NCI-H1436 treated with DMSO at 0.1 percent for 48 hours (cell line): ENCODE measurements at regions not wholly inside any gene's neighbourhood (a gene's known extent, or its start where the extent isn't known, plus 50 kb on each side); places are given as distances from the start of the nearest gene placed in this dataset.

Source experiments
- DNase-seq: peaks from one replicate; lab custom pipeline; 2025; lab: John Stamatoyannopoulos, UW

DNA sequence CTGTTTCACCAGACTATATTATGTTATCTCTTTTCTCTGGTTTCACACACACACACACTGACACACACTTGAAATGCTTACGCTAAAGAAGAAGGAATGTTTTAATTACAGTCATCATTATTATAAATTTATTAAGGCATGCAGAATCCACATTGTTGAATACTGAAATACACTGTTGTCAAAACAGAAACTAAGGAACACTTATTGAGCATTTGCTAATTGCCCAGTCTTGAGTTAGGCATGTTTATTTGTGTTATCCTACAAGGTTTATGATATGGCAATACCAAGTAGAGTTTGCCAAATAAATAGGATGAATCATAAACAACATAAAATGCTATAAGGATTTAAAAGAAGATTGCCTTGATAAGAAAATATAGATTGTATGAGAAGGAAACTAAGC, 917.0 kb upstream of the PIK3C3 start:
- DNase-seq: no peak

DNA sequence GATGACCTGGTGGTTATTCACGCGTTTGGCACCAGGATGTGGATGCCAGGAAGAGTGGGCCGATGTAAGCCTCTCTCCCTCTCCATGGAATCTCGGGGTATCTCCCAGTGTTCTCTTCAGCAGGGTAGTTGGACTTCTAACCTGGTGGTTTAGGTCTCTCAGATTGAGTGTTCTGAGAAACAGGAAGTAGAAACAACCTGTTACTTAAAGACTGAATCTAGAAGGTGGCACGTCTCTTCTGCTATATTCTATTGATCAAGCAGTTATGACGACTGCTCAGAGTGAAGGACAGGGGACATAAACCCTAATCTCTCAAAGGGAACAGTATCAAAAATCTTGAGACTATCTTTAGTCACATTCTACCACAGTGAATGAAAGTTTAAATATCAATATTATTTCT, 918.7 kb upstream of the PIK3C3 start:
- no peak for DNase-seq

DNA sequence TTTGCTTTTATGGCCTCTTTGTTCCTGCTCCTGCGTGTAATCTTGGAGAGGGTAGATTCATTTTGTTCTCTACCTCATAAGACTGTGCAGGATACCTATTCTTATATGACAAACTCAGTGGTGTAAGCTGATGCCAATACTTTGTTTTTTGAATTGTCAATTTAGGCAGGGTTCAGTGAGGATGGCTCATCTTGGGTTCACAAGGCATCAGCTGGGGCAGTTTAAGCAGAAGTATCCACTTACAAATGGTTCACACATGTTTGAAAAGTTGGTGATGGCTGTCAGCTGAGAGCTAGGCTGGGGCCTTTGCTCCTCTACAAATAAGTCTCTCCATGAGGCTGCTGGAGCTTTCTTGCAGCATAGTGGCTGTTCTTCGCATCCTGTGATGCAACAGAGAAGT, 920.6 kb upstream of the PIK3C3 start:
- DNase-seq: no peak

DNA sequence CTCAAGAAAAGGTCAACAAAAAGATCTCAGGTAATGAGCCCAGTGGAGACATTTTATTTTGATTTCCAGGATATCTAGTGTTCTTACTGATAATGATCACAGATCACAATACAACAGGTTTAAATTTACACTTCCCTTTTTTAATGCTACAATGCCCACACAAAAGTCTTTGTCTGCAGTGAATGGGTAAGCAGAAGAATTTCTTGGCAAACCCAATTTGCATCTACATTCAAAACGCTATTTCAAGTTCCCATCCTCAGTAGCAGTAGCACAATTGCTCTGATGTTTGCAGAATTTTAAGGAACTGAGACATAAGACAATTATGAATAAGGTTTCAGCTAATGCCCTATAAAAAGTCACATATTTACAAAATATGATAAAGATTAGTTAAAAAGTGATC, 929.4 kb upstream of the PIK3C3 start:
- no peak for DNase-seq

DNA sequence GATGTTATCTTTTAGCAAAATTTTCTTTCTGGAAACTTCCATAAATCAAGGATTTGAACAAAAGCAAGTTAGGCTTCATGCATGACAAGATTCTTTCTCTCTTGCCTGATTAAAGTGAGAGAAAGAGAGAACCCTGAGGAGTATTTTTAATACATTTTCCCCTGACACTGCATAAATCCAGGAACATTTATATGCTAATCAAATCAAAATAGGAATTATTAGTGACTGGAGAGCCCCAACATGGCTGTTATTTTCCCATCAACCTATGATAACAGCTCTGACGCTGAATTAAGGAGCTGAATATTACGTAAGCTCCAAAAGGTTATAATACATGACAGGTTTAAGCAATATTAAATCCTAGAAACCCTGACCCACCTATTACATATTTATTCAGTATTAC, 930.2 kb upstream of the PIK3C3 start:
- DNase-seq: no peak

DNA sequence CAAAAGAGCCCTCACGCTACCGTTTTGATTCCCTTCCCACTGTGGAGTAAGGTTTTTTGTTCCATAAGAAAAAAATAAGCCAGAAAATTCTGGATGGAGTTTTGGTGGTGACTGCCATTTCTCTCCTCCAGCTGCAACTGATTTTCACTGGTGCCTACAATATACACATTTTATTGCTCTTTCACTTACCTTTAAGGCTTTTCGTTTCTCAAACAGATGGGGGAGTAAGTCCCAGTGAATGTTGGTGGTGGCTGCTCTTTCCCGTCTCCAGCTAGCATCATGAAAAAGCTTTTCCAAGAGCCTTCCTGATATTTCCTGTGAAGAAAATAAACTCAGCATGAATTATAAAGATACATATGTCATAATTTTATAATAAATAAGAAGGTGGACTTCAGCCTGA, 932.5 kb upstream of the PIK3C3 start:
- DNase-seq: no peak

DNA sequence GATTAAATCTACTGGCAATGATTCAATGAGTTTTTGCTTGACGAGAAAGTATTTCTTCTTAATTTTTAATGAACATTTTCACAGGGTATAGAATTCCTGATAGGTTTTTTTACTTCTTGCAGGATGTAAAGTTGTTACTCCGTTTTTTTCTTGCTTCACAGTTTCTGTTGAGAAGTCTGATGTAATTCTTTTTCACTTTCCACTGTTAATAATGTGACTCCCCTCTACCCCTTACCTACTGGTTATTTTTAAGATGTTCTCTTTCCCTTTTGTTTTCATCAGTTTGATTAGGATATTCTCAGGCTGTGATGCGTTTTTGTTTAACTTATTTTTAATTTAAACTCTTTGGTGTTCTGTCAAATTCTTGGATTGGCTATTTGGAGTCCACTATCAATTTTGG, 933.9 kb upstream of the PIK3C3 start:
- no peak for DNase-seq

DNA sequence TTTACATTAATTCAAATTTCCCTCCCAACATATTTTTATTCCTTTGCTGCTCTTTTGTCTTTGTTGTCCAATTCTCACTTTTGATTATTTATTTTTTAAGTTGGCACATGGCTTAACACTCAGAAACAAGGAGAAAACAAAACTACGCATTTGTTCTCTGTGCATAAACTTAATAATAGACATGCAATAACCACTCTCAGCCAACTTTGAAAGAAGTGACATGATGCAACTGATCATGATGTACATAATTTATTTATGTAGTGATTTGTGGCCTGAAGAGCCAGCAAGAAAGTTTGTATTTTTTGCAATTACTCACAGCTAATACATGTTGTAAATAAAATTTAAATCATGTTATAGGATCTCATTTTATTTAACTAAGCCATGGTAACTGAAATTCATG, 942.8 kb upstream of the PIK3C3 start:
- DNase-seq: no peak

DNA sequence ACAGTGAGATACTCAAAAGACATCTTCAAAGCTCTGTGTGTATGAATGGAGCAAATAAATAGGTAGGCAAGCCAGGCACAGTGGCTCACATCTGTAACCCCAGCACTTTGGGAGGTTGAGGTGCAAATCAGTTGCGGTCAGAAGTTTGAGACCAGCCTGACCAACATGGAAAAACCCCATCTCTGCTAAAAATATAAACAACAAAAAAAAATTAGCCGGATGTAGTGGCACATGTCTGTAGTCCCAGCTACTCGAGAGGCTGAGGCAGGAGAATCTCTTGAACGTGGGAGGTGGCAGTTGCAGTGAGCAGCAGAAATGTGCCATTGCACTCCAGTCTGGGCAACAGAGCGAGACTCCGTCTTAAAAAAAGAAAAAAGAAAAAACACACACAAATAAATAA, 945.1 kb upstream of the PIK3C3 start:
- no peak for DNase-seq

DNA sequence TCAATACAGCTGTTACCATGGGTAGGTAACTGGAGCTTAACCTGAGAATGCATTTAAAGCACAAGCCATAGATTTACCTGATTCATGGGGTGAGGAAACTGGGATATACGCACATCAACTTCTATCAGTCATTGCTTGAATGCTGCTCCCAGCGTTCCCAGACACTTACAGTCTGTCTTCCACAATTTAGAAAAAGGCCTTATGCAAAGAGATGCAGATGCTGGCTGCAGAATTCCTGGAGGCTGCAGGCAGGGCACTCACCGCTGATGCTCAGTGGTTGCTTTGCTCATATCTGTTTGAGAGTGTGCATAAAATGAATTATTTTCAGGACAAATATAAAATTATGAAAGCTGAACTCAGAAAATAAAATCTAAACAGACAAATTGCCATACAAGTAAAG, 950.7 kb upstream of the PIK3C3 start:
- no peak for DNase-seq

DNA sequence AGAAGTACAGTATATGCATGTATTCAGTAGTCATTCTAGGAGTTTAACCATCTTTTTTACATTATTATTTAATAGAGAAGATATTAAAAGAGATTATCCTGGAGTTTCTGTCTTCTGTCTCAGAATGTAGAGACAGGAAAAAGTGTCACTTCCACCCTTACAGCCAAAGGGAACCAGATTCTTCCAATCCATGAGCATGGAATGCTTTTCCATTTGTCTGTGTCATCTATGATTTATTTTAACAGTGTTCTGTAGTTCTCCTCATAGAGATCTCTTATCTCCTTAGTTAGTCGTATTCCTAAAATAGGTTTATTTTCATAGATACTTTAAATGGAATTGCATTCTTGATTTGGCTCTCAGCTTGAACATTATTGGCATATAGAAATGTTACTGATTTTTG, 959.5 kb upstream of the PIK3C3 start:
- DNase-seq: no peak

DNA sequence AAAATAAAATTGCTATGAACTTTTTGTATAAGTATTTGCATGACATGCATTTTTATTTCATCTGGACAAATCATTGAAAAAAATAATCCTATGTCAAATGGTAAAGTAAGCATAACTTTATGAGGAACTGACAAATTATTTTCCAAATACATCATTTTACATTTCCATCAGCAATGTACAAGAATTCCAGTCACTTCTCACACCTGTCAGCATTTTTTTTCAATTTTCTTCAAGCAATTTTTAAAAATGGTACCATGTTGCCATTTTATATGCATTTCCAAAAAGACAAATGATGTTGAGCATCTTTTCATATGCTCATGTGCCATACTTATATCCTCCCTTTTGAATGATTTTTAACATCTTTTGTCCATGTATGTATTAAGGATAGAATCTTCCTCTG, 961.7 kb upstream of the PIK3C3 start:
- no peak for DNase-seq

DNA sequence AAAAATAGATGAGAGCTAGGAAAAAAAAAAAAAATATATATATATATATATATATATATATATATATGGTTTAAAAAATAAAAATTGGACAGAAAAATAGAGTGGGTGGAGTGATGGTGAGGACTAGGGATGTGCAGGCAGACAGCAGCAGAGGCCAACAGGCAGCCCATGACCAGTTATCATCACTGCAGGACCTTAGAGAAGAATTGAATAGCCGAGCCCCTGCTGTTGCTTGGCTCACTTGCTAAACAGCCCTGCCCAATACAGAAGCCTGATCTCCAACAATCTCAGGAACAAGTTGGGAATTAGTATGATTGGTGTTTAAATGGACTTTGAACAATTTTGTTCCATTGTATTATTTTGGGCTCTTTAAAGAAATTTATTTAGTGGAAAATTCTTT, 967.5 kb upstream of the PIK3C3 start:
- no peak for DNase-seq

DNA sequence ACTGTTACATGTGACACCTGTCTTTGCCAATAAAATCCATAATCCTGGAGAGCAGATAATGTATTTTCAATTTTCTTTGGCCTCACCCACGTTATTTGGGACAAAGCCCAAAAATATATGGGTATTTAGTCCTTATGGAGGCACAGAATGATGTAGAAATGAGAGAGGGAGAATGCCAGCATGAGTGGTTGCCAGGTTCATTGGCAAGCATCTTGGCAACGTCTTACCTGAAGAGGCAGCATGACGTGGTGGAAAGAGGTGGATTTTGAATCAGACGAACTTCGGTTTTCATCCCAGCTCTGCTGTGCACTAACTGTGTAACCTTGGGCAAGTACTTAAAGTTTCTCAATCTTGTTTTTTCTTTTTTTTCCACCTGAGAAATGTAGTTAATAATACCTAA, 969.6 kb upstream of the PIK3C3 start:
- DNase-seq: no peak

DNA sequence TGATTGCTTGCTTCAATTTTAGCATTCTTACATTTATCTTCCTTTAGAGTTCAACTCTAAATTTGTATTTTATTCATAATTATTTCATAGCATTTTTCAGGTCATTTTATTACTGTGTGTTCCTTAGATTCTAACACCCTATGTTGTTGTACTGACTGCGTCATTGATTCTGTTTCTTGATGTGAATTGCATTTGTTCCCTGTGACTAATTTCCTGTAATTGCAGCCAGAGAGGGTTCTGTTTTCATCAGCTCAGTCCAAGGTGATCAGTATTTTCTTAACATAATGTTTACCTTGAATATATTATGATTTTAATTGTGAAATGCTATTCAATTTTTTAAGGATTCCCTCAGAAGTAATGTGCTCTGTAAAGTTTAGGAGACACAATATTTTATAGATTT, 970.2 kb upstream of the PIK3C3 start:
- no peak for DNase-seq

DNA sequence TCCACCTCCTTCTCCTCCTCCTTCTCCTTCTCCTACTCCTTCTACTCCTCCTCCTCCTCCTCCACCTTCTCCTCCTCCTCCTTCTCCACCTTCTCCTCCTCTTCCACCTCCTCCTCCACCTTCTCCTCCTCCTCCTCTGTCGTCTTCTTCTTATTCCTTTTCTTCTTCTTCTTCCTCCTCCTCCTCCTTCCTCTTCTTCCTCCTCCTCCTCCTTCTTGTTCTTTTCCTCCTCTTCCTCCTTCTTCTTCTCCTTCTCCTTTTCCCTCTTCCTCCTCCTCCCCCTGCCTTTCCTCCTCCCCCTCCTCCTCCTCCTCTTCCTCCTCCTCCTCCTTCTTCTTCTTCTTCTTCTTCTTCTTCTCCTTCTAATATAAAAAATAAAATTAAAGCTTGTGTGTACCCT, 971.2 kb upstream of the PIK3C3 start:
- no peak for DNase-seq

DNA sequence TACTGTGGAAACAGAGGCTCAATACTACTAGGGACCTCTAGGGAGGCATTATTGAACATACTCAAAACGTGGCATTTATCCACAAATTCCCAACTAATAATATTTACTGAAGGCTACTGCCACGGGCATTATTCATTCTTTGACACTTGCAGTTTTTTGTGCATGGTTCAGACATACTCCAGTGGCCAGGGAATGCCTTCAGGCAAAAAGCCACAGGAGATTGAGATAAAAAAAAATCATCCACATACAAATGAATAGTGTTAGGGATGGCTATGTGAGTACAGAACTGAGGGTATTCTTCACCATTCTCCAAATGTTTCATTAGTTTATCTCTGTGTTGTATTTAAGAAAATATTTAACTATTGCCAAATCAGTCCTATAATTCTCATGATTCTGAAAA, 974.9 kb upstream of the PIK3C3 start:
- no peak for DNase-seq

DNA sequence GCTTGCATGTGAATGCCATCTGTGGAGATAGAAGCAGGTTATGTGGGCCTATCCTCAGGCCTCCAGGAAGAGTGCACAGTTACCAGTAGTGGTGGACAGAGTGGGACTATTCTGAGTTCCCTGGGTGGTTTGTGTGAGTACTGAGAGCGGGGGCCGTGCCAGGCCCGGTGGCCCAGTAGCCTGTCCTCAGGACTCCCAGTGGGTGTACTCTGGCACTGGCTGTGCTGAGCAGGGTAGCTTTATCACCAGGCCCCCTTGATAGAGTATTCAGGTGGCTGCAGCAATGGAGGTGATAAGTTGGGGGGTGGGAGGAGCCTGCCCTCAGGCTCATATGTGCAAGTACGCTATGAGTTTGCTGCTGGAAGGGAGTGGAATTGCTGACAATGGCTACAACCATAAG, 979.0 kb upstream of the PIK3C3 start:
- no peak for DNase-seq

DNA sequence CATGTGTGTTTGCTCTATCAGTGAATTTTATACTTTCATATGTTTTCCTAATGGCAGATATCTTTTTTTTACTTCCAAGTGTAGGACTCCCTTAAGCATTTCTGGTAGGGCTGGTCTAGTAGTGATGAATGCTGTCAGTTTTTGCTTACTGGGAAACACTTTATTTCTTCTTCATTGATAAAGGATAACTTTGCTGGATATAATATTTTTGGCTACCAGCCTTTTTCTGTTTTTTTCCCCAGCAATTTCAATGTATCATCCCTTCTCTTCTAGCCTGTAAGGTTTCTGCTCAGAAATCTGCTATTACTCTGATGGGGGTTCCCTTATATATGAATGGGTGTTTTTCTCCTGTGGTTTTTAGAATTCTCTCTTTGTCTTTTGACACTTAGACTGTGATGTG, 980.6 kb upstream of the PIK3C3 start:
- no peak for DNase-seq

DNA sequence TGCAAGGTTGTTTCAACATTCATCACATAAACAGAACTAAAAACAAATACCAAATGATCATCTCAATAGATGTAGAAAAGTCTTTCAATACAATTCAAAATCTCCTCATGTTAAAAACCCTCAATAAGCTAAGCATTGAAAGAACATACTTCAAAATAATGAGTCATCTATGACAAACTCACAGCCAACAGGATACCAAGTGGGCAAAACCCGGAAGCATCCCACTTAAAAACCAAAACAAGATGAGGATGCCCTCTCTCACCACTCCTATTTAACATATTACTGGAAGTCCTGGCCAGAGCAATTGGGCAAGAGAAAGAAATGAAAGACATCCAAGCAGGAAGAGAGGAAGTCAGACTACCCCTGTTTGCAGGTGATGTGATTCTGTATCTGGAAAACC, 992.2 kb upstream of the PIK3C3 start:
- DNase-seq: no peak

DNA sequence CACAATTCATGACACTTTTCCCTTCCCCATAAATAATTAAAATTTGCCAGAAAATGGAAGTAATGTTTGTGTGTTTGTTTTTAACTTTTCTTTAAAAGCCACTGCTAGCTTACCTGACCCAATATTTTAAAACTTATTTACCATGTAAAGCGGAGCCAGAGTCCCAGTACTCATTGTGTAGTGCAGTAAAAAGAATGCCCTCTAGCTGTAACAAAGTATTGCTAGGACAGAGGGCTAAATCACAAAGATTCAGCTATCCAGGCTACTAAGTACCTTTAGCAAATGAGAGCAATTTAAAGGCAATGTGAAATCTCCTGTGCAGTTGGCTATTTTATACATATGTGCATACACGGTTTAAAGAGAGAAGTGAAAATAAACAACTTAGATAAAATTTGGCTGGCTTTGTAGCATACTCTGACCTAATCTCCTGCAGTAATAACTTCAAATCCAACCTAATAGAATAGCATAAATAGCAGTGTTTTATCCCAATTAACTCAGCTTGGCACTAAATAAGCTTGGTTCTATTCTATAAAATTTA, 997.4 kb upstream of the PIK3C3 start:
- DNase-seq: no peak

DNA sequence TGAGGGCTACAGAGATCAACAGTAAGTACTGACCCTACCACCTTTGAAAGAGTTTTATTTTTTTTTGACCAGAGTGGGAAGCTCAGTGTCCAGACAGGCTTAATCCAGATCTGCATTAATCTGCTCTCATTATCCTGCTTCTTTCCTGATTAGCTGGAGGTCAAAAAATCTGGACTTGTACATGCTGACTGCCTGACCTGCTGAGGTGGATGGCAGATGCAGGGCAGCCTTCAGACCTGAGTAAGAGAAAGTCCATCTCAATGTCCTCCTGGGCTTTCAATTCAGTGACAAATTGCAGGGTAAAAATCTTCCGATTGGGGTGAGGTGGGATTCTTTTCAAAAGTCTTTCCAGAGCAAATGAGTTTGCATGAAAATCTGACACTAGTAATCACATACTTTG, 998.8 kb upstream of the PIK3C3 start:
- no peak for DNase-seq

DNA sequence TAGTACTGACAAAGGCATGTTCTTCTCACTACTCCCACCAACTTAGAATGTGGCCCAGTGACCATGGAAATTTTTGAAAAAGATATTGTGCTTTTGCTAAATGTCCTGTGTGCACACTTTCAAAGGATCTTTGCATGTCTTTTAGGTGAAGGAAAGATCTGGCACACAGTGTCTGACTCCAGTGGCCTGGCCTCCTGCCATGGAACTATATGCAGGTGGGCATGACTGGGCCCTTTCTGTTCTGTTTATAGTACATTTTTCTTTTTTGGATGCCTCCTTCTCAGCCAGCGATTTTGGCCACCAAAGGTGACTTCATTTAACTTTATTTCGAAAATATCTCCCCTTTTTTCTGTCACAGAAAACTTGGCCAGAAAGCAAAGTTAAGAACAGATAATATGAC, 999.7 kb upstream of the PIK3C3 start:
- DNase-seq: no peak

DNA sequence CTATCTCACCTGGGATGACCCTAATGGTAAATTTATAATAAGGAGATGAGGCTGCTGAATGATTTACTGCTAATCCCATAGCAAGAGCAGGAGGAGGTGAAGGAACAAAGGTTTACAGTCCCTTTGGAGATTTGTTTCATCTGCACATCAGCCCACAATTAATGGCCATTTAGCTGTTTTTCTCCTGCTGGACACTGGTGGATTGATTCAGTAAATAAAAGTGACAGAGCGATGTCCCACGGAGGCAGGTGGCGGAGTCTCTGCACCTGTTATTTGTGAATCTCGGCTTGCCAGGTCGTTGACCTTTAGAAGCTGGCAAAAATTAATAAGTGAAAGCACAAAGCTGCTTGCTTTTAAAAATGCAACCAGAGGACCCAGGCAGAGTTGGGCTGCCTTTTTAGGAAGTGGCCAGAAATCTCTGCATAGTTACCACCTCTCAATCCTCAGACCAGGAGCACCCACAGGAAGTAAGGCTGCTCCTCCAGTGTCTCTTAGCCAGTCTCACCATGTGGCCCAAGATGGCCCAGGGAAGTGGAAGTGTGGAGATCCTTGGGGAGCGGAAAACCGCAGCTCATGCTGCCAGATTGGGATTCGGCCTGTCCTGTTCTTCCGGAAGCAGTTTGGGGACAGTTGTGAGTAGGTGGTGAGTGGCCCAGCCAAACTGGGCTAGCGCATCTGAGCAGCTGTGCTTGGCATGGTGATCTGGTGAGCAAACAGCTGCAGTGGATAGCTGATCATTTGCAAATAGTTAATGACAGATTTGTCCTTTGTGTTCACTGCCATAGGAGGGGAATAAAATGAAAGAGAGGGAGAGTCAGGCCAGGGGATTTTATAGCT, 1005.7 kb upstream of the PIK3C3 start:
- DNase-seq: no peak
